IMR-90 (cell line): ENCODE measurements at regions not wholly inside any gene's neighbourhood (a gene's known extent, or its start where the extent isn't known, plus 50 kb on each side); places are given as distances from the start of the nearest gene placed in this dataset.

Source experiments
- ATAC-seq: fragments of 200-7000 bp; cut with Tn5 transposase; 2 replicates; pipeline ENCODE4 v1.9.1; 2020; ENCODE audit warnings: low read depth, mild to moderate bottlenecking, moderate library complexity
- BruUV-seq: library from RNA; stranded (reverse); fragments of 400-500 nt; replicated peaks from 2 replicates; lab custom pipeline; 2021; lab: Mats Ljungman, UMichigan
- CTCF ChIA-PET: fragments of 300-600 bp; formaldehyde crosslinking; extraction: SDS; loops from one replicate; lab custom pipeline; 2021; ENCODE audit warnings: antibody characterized with exemption; lab: Yijun Ruan, JAX
- POLR2A ChIA-PET: fragments of 300-600 bp; sonication (Branson Sonifier 250); formaldehyde crosslinking; loops from one replicate; lab custom pipeline; 2022; ENCODE audit warnings: antibody characterized with exemption; ENCODE audit not compliant: unreplicated experiment; lab: Charles Lee
- DNase-seq: peaks from one replicate; pipeline ENCODE4 v3.0.0; 2013
- H2AFZ ChIP-seq: replicated peaks from 2 replicates; pipeline ENCODE3; 2013; ENCODE audit warnings: low read length, mild to moderate bottlenecking; ENCODE audit not compliant: poor library complexity
- H2AK5ac ChIP-seq: 2 replicates; pipeline ENCODE4 v1.6.1; 2013; ENCODE audit warnings: low read depth, low read length, inconsistent platforms
- H2AK9ac ChIP-seq: replicated peaks from 2 replicates; pipeline ENCODE3; 2013; ENCODE audit warnings: mild to moderate bottlenecking, low read depth, low read length, moderate library complexity; ENCODE audit not compliant: poor library complexity
- H2BK120ac ChIP-seq: 2 replicates; pipeline ENCODE4 v1.6.1; 2013; ENCODE audit warnings: low read depth, low read length, inconsistent platforms
- H2BK15ac ChIP-seq: 3 replicates; pipeline ENCODE4 v1.6.1; 2013; ENCODE audit warnings: low read depth, low read length, inconsistent platforms
- H2BK20ac ChIP-seq: 2 replicates; pipeline ENCODE4 v1.6.1; 2013; ENCODE audit warnings: low read depth, mild to moderate bottlenecking, inconsistent platforms, low read length, moderate library complexity
- H2BK5ac ChIP-seq: 2 replicates; pipeline ENCODE4 v1.6.1; 2013; ENCODE audit warnings: mild to moderate bottlenecking, low read depth, low read length, inconsistent platforms; ENCODE audit not compliant: poor library complexity, severe bottlenecking
- H3K14ac ChIP-seq: replicated peaks from 2 replicates; pipeline ENCODE4 v1.6.1; 2013; ENCODE audit warnings: low read depth, low read length, inconsistent platforms
- H3K18ac ChIP-seq: 2 replicates; pipeline ENCODE4 v1.6.1; 2013; ENCODE audit warnings: low read depth, low read length, control low read depth
- H3K23ac ChIP-seq: 2 replicates; pipeline ENCODE4 v1.6.1; 2013; ENCODE audit warnings: low read depth, low read length, inconsistent platforms
- H3K27ac ChIP-seq: 2 replicates; pipeline ENCODE4 v1.5.1; 2013; ENCODE audit warnings: mild to moderate bottlenecking, control low read depth, low read length; ENCODE audit not compliant: insufficient read depth
- H3K27me3 ChIP-seq: 2 replicates; pipeline ENCODE4 v1.6.1; 2013; ENCODE audit warnings: low read length; ENCODE audit not compliant: control insufficient read depth, insufficient read depth
- H3K36me3 ChIP-seq: 2 replicates; pipeline ENCODE4 v1.6.1; 2013; ENCODE audit warnings: low read length, mixed read lengths; ENCODE audit not compliant: control insufficient read depth, insufficient read depth
- H3K4ac ChIP-seq: 2 replicates; pipeline ENCODE4 v1.6.1; 2013; ENCODE audit warnings: low read depth, low read length, inconsistent platforms
- H3K4me1 ChIP-seq: 2 replicates; pipeline ENCODE4 v1.6.1; 2013; ENCODE audit warnings: low read length, mixed read lengths; ENCODE audit not compliant: control insufficient read depth, insufficient read depth
- H3K4me2 ChIP-seq: 2 replicates; pipeline ENCODE4 v1.6.1; 2013; ENCODE audit warnings: low read depth, mild to moderate bottlenecking, control low read depth, low read length, moderate library complexity
- H3K4me3 ChIP-seq: 2 replicates; pipeline ENCODE4 v1.5.1; 2013; ENCODE audit warnings: low read depth, mild to moderate bottlenecking, control low read depth, low read length, moderate library complexity; ENCODE audit not compliant: insufficient read depth
- H3K56ac ChIP-seq: 2 replicates; pipeline ENCODE4 v1.6.1; 2013; ENCODE audit warnings: low read length, inconsistent platforms; ENCODE audit not compliant: insufficient read depth; ENCODE audit errors: extremely low read depth
- H3K79me1 ChIP-seq, 2 experiments: 2 replicates each; pipeline ENCODE4 v1.6.1; 2013; ENCODE audit warnings: low read length in 2 of 2, inconsistent platforms in 1 of 2, low read depth in 1 of 2
- H3K9ac ChIP-seq: 2 replicates; pipeline ENCODE4 v1.6.1; 2013; ENCODE audit warnings: low read depth, low read length, control low read depth
- H3K9me1 ChIP-seq: 2 replicates; pipeline ENCODE4 v1.6.1; 2013; ENCODE audit warnings: low read length, inconsistent platforms; ENCODE audit not compliant: insufficient read depth
- H3K9me3 ChIP-seq: 2 replicates; pipeline ENCODE4 v1.6.1; 2013; ENCODE audit warnings: low read length; ENCODE audit not compliant: control insufficient read depth, insufficient read depth
- H4K20me1 ChIP-seq: 2 replicates; pipeline ENCODE4 v1.6.1; 2013; ENCODE audit warnings: low read length, inconsistent platforms; ENCODE audit not compliant: insufficient read depth
- H4K5ac ChIP-seq: 2 replicates; pipeline ENCODE4 v1.6.1; 2013; ENCODE audit warnings: mild to moderate bottlenecking, low read depth, low read length, control low read depth
- H4K8ac ChIP-seq, 2 experiments: 2 replicates each; pipeline ENCODE4 v1.6.1; 2013; ENCODE audit warnings: low read depth in 2 of 2, low read length in 2 of 2, control low read depth in 1 of 2, inconsistent platforms in 1 of 2
- H4K91ac ChIP-seq: 2 replicates; pipeline ENCODE4 v1.6.1; 2013; ENCODE audit warnings: low read depth, low read length, inconsistent platforms; ENCODE audit not compliant: insufficient read depth
- BHLHE40 ChIP-seq: fragments of 150-350 bp; IDR thresholded peaks from 2 replicates; pipeline ENCODE4 v1.6.1; 2016; ENCODE audit warnings: mild to moderate bottlenecking, low read depth, low read length
- MAFK ChIP-seq: IDR thresholded peaks from 2 replicates; pipeline ENCODE4 v1.6.1; 2012; ENCODE audit warnings: low read depth, low read length, improper control_type of control experiment
- MAZ ChIP-seq: IDR thresholded peaks from 2 replicates; pipeline ENCODE4 v1.6.1; 2012; ENCODE audit warnings: low read depth, mild to moderate bottlenecking, low read length, improper control_type of control experiment, moderate library complexity, borderline replicate concordance
- NFE2L2 ChIP-seq: fragments of 150-350 bp; IDR thresholded peaks from 2 replicates; pipeline ENCODE4 v1.6.1; 2016; ENCODE audit warnings: low read depth, mild to moderate bottlenecking, low read length
- POLR2A ChIP-seq: IDR thresholded peaks from 2 replicates; pipeline ENCODE4 v1.6.1; 2012; ENCODE audit warnings: mild to moderate bottlenecking, low read depth, low read length
- RCOR1 ChIP-seq: IDR thresholded peaks from 2 replicates; pipeline ENCODE4 v1.6.1; 2012; ENCODE audit warnings: mild to moderate bottlenecking, low read length, improper control_type of control experiment; ENCODE audit not compliant: insufficient replicate concordance
- SMC3 ChIP-seq: fragments of 150-350 bp; IDR thresholded peaks from 2 replicates; pipeline ENCODE4 v1.6.1; 2016; ENCODE audit warnings: low read depth, mild to moderate bottlenecking, antibody characterized with exemption, low read length, moderate library complexity
- WGBS, 2 experiments: methylation state at CpG; one replicate each; pipeline versions ENCODE4 v1.1.5 to v1.1.7; 2013; ENCODE audit warnings: missing lambda C conversion rate in 2 of 2; ENCODE audit not compliant: insufficient read length in 1 of 2; ENCODE audit errors: extremely low coverage in 2 of 2; 5-methylcytosine and 5-hydroxymethylcytosine counted together
- dilution Hi-C: fragments of 300-500 bp; cut with HindIII; formaldehyde crosslinking; loops from one replicate; pipeline ENCODE4 v1.14.3; 2018; ENCODE audit warnings: low sequenced_read_pairs; ENCODE audit not compliant: unreplicated experiment
- in situ Hi-C: fragments of 300-500 bp; cut with MboI; formaldehyde crosslinking; loops from 3 replicates; pipeline ENCODE4 v1.14.3; 2019; ENCODE audit warnings: low sequenced_read_pairs, inconsistent platforms, mixed read lengths
- intact Hi-C: fragments of 100-400 bp; cut with micrococcal nuclease; formaldehyde crosslinking; loops from 2 replicates; pipeline ENCODE4 v1.10.0; 2022
- TF ChIP-seq, protein P1 (sequence below): conservative IDR thresholded peaks from 2 replicates; pipeline ENCODE4 v1.5.1; 2012; ENCODE audit warnings: mild to moderate bottlenecking, low read depth, low read length, improper control_type of control experiment
- TF ChIP-seq, protein P2 (sequence below): fragments of 150-350 bp; IDR thresholded peaks from 2 replicates; pipeline ENCODE4 v1.6.1; 2016; ENCODE audit warnings: low read depth, mild to moderate bottlenecking, low read length, moderate library complexity, borderline replicate concordance

GRCh38 chr12:127282786-127283565 lies 984.0 kb upstream of the TMEM132C start:
- TF ChIP-seq RCOR1: no peak
- no peak for TF ChIP-seq MAZ
- TF ChIP-seq BHLHE40: no peak
- no peak for TF ChIP-seq MAFK
- TF ChIP-seq, protein P1, sequence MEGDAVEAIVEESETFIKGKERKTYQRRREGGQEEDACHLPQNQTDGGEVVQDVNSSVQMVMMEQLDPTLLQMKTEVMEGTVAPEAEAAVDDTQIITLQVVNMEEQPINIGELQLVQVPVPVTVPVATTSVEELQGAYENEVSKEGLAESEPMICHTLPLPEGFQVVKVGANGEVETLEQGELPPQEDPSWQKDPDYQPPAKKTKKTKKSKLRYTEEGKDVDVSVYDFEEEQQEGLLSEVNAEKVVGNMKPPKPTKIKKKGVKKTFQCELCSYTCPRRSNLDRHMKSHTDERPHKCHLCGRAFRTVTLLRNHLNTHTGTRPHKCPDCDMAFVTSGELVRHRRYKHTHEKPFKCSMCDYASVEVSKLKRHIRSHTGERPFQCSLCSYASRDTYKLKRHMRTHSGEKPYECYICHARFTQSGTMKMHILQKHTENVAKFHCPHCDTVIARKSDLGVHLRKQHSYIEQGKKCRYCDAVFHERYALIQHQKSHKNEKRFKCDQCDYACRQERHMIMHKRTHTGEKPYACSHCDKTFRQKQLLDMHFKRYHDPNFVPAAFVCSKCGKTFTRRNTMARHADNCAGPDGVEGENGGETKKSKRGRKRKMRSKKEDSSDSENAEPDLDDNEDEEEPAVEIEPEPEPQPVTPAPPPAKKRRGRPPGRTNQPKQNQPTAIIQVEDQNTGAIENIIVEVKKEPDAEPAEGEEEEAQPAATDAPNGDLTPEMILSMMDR: no peak
- no peak for TF ChIP-seq POLR2A
- no peak for TF ChIP-seq SMC3
- TF ChIP-seq, protein P2, sequence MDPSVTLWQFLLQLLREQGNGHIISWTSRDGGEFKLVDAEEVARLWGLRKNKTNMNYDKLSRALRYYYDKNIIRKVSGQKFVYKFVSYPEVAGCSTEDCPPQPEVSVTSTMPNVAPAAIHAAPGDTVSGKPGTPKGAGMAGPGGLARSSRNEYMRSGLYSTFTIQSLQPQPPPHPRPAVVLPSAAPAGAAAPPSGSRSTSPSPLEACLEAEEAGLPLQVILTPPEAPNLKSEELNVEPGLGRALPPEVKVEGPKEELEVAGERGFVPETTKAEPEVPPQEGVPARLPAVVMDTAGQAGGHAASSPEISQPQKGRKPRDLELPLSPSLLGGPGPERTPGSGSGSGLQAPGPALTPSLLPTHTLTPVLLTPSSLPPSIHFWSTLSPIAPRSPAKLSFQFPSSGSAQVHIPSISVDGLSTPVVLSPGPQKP: no peak
- TF ChIP-seq NFE2L2: no peak
- in situ Hi-C loops: no loop called here
- H3K27me3 ChIP-seq: no peaks in the 10 kb centered on the region
- no peak overlapping the region for H4K91ac ChIP-seq
- no peaks in the 10 kb centered on the region for H3K79me1 ChIP-seq
- H3K4me3 ChIP-seq: no peak overlapping the region
- no peak overlapping the region; the same call in 1 of the 2 replicates for H4K5ac ChIP-seq
- ChIA-PET CTCF (interaction anchor here (0.7 kb wide), 1 partner anchor 18 kb away, joined by 4 read pairs; no protein-coding TSS in a partner anchor), POLR2A (no interaction called here)
- H3K4me2 ChIP-seq: no peak overlapping the region
- peak overlapping the region in 1 of 2 experiments; percentile 60; a peak in 1 of 4 replicates for H4K8ac ChIP-seq
- H3K9ac ChIP-seq: no peak overlapping the region
- no CpG with 5 or more reads among the region's 7 CpGs for WGBS, 2 experiments
- no peak overlapping the region for H3K56ac ChIP-seq
- peak overlapping the region; percentile 49; the same call in 1 of the 2 replicates for H2BK120ac ChIP-seq
- H2BK5ac ChIP-seq: peak overlapping the region; percentile 7
- peaks cover 7% of the 10 kb centered on the region for H3K4me1 ChIP-seq
- H2BK15ac ChIP-seq: no peak overlapping the region
- BruUV-seq: no TSS peak
- H3K18ac ChIP-seq: peak overlapping the region; percentile 29; the same call in 1 of the 2 replicates
- dilution Hi-C loops: no loop called here
- peak overlapping the region; percentile 10; the same call in 1 of the 2 replicates for H3K4ac ChIP-seq
- H2BK20ac ChIP-seq: peak overlapping the region; percentile 38; the same call in 1 of the 2 replicates
- H3K27ac ChIP-seq: no peak overlapping the region
- H3K9me3 ChIP-seq: no peaks in the 10 kb centered on the region
- no peak overlapping the region for H2AK9ac ChIP-seq
- H3K9me1 ChIP-seq: no peaks in the 10 kb centered on the region
- DNase-seq (no peak), ATAC-seq (no peak)
- no peak overlapping the region for H2AK5ac ChIP-seq
- no peaks in the 10 kb centered on the region for H4K20me1 ChIP-seq
- no peak overlapping the region for H2AFZ ChIP-seq
- intact Hi-C loops: no loop called here
- H3K14ac ChIP-seq: no peak overlapping the region
- H3K36me3 ChIP-seq: no peaks in the 10 kb centered on the region
- H3K23ac ChIP-seq: no peak overlapping the region
